GM21717 (cell line): ENCODE measurements at regions not wholly inside any gene's neighbourhood (a gene's known extent, or its start where the extent isn't known, plus 50 kb on each side); places are given as distances from the start of the nearest gene placed in this dataset.
"Not testable (repeated sequence)": the region's sequence is repeated elsewhere in the genome, so short reads cannot be mapped to it uniquely, and the experiment has no call there.

Source experiments
- ATAC-seq: cut with Tn5 transposase; IDR thresholded peaks from one replicate; pipeline ENCODE4 v1.9.1; 2021; ENCODE audit warnings: mild to moderate bottlenecking, moderate library complexity; ENCODE audit not compliant: unreplicated experiment

DNA sequence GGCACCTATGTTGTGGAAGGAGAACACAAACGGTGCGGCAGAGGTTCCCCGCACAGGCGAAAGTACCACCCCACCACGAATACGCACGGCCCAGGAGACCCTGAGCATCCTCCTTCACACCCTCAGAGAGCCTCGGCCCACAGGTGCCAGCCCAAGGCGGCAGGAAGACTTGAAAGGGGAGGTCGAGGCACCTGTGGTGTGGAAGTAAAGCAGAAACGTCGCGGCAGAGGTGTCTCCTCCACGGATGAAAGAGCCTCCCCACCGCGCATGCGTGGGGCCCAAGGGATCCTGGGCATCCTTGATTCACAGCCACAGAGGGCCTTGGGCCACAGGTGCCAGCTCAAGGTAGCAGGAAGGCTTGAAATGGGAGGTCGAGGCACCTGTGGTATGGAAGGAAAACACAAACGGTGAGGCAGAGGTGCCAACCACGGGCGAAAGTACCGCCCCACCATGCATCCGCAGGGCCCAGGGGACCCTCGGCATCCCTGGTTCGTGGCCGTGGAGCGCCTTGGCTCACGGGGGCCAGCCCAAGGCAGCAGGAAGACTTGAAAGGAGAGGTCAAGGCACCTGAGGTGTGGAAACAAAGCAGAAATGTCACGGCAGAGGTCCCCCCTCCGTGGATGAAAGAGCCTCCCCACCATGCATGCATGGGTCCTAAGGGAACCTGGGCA is 380.1 kb downstream of the ALG10 start:
- ATAC-seq, result no peak

DNA sequence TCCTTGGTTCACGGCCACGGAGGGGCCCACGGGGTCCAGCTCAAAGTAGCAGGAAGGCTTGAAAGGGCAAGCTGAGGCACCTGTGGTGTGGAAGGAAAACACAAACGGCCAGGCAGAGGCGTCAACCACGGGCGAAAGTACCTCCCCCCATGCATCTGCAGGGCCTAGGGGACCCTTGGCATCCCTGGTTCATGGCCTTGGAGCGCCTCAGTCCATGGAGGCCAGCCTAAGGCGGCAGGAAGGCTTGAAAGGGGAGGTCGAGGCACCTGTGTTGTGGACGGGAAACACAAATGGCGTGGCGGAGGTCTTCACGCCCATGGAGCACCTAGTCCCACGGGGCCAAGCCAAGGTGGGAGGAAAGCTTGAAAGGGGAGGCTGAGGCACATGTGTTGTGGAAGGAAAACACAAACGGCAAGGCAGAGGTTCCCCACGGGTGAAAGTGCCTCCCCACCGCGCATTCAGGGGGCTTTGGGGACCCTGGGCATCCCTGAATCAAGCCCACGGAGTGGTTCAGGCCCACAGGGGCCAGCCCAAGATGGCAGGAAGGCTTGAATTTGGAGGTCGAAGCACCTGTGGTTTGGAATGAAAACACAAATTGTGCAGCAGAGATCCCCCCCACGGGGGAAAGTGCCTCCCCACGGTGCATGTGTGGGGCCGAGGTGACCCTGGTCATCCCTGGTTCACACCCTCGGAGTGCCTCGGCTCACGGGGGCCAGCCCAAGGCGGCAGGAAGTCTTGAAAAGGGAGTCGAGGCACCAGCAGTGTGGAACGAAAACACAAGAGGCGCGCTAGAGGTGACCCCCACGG is 380.8 kb downstream of the ALG10 start:
- ATAC-seq, result no peak

DNA sequence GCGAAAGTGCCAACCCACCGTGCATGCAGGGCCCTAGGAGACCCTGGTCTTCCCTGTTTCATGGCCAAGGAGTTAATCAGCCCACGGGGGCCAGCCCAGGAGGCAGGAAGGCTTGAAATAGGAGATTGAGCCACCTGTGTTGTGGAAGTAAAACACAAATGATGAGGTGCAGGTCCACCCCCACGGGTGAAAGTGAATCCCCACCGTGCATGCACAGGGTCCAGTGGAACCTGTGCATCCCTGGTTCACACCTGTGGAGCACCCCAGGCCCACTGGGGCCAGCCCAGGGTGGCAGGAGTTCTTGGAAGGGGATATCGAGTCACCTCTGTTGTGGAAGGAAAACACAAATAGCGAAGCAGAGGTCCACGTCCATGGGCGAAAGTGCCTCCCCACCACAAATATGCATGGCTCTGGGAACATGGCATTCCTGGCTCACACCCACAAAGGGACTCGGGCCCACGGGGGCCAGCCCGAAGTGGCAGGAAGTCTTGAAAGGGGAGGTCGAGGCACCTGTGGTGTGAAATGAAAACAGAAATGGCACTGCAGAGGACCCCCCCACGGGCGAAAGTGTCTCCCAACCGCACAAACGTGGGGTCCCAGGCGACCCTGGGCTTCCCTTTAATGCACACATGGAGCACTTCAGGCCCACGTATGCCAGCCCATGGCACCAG is 381.5 kb downstream of the ALG10 start:
- no peak for ATAC-seq

DNA sequence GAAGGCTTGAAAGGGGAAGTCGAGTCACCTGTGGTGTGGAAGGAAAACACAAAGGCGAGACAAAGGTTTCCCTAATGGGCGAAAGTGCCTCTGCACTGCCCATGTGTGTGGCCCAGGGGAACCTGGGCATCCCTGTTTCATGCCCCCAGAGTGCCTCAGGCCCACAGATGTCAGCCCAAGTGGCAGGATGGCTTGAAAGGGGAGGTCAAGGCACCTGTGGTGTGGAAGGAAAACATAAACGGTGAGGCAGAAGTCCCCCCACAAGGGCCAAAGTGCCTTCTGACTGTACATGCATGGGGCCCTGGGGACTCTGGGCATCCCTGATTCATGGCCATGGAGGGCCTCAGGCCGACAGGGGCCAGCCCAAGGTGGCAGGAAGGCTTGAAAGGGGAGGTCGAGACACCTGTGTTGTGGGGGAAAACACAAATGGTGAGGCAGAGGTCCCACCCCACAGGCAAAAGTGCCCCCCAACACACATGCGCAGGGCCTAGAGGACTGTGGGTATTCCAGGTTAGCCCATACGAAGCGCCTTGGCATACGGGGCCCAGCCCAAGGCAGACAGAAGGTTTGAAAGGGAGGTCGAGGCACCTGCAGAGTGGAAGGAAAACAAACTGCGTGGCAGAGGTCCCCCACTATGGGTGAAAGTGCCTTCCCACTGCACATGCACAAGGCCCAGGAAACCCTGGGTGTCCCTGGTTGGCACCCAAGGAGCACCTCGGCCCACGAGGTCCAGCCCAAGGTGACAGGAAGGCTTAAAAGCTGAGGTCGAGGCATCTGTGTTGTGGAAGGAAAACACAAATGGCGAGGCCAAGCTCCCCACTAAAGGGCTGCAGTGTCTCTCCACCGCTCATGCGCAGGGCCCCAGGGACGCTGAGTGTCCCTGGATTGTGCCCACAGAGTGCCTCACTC is 382.3 kb downstream of the ALG10 start:
- no peak for ATAC-seq

DNA sequence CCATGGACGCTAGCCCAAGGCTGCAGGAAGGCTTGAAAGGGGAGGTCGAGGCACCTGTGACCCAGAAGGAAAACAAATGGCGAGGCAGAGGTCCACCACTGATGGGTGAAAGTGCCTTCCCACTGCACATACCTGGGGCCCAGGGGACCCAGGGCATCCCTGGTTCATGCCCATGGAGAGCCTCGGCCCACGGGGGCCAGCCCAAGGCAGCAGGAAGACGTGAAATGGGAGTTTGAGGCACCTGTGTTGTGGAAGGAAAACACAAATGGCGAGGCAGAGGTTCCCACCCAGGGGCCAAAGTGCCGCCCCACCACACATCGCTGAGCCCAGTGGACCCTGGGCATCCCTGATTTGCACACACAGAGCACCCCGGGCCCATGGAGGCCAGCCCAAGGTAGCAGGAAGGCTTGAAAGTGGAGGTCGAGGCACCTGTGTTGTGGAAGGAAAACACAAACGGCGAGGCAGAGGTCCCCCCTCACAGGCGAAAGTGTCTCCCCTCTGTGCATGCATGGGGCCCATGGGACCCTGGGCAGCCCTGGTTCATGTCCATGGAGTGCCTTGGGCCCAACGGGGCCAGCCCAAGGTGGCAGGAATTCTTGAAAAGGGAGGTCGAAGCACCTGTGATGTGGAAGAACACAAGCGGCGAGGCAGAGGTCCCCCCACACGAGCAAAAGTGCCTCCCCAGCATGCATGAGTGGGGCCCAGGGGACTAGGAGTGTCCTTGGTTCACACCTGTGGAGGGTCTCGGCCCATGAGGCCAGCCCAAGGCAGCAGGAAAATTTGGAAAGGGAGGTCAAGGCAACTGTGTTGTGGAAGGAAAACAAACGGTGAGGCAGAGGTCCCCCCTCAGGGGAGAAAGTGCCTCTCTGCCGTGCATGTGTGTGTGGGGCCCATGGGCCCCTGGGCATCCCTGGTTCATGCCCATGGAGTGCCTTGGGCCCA is 383.3 kb downstream of the ALG10 start:
- no peak for ATAC-seq

DNA sequence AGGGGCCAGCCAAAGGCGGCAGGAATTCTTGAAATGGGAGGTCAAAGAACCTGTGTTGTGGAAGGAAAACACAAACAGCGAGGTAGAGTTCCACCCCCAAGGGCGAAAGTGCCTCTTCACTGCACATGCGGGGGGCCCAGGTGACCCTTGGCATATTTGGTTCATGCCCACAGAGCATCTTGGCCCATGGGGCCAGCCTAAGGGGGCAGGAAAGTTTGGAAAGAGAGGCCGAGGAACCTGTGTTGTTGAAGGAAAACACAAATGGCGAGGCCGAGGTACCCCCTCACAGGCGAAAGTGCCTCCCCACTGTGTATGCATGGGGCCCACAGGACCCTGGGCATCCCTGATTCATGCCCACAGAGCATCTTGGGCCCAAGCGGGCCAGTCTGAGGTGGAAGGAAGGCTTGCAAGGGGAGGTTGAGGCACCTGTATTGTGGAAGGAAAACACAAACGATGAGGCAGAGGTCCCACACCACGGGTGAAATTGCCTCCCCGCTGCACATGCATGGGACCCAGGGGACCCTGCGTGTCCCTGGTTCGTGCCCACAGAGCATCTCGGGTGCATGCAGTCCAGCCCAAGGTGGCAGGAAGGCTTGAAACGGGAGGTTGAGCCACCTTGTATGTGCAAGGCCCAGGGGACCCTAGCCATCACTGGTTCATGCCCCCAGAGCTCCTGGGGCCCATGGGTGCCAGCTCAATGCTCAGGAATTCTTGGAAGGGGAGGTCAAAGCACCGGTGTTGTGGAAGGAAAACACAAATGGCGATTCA is 384.1 kb downstream of the ALG10 start:
- ATAC-seq, result no peak

DNA sequence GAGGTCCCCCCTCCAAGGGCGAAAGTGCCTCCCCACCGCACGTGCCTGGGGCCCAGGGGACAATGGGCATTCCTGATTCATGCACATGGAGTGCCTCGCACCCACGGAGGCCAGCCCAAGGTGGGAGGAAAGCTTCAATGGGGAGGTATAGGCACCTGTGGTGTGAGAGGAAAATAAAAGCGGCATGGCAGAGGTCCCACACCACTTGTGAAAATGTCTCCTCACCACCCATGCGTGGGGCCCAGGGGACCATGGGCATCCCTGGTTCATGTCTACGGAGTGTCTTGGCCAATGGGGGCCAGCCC is 384.7 kb downstream of the ALG10 start:
- ATAC-seq, result no peak

DNA sequence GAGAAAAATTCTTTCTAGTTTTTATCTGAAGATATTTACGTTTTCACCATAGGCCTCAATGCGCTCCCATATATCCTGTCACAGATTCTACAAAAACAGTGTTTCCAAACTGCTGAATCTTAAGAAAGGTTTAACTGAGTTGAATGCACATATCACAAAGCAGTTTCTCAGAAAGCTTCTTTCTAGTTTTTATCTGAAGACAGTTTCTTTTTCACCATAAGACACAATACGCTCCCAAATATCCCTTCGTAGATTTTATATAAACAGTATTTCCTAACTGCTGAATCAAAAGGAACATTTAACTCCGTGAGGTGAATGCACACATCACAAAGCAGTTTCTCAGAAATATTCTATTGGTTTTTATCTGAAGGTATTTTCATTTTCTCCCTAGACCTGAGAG is 385.5 kb downstream of the ALG10 start:
- no peak for ATAC-seq

DNA sequence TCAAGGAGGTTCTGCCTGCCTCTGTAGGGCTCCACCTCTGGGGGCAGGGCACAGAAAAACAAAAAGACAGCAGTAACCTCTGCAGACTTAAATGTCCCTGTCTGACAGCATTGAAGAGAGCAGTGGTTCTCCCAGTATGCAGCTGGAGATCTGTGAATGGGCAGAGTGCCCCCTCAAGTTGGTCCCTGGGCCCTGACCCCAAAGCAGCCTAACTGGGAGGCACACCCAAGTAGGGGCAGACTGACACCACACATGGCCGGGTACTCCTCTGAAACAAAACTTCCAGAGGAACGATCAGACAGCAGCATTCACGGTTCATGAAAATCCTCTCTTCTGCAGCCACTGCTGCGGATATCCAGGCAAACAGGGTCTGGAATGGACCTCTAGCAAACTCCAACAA is 409.2 kb downstream of the ALG10 start:
- ATAC-seq, result not testable (repeated sequence)
